SK-N-SH treated with all-trans-retinoic acid at 6 μM for 48 hours (cell line): ENCODE measurements at regions not wholly inside any gene's neighbourhood (a gene's known extent, or its start where the extent isn't known, plus 50 kb on each side); places are given as distances from the start of the nearest gene placed in this dataset.

Experiments
- BACH2 ChIP-seq: fragments of 250-450 bp; sonication (Bioruptor Pico); IDR thresholded peaks from 2 replicates; pipeline ENCODE4 v1.9.0; 2021; ENCODE audit warnings: mild to moderate bottlenecking, borderline replicate concordance
- GLIS3 ChIP-seq: fragments of 250-450 bp; sonication (Bioruptor Pico); IDR thresholded peaks from 2 replicates; pipeline ENCODE4 v1.5.0; 2020; ENCODE audit warnings: mild to moderate bottlenecking, moderate library complexity
- ISL1 ChIP-seq: fragments of 250-450 bp; sonication (Bioruptor Pico); IDR thresholded peaks from 2 replicates; pipeline ENCODE4 v2.1.2; 2022; ENCODE audit warnings: mild to moderate bottlenecking, moderate library complexity
- OSR1 ChIP-seq: fragments of 250-450 bp; sonication (Bioruptor Pico); IDR thresholded peaks from 2 replicates; pipeline ENCODE4 v1.8.0; 2022; ENCODE audit warnings: moderate library complexity, mild to moderate bottlenecking, inconsistent platforms
- PATZ1 ChIP-seq: fragments of 250-450 bp; sonication (Bioruptor Pico); IDR thresholded peaks from 2 replicates; pipeline ENCODE4 v1.8.0; 2020; ENCODE audit warnings: mild to moderate bottlenecking, moderate library complexity, borderline replicate concordance
- PPARA ChIP-seq: fragments of 250-450 bp; sonication (Bioruptor Pico); IDR thresholded peaks from 2 replicates; pipeline ENCODE4 v1.5.0; 2020; ENCODE audit warnings: mild to moderate bottlenecking, borderline replicate concordance
- ZFP3 ChIP-seq: fragments of 250-450 bp; sonication (Bioruptor Pico); IDR thresholded peaks from 2 replicates; pipeline ENCODE4 v1.5.0; 2020; ENCODE audit warnings: mild to moderate bottlenecking, moderate library complexity

- TF ChIP-seq PATZ1 (CRISPR knock-in tag) (no peak), BACH2 (no peak), GLIS3 (CRISPR knock-in tag) (no peak), OSR1 (CRISPR knock-in tag) (no peak), ZFP3 (CRISPR knock-in tag) (no peak), PPARA (no peak), ISL1 (CRISPR knock-in tag) (no peak)
These were observed 162.7 kb downstream of the CCT6B start for GRCh38 chr17:34798581-34798980.
